GM12878 (cell line): ENCODE measurements at regions not wholly inside any gene's neighbourhood (a gene's known extent, or its start where the extent isn't known, plus 50 kb on each side); places are given as distances from the start of the nearest gene placed in this dataset.

Experiments
- ASH2L ChIP-seq: fragments of 300-600, 200-600 bp; sonication (generic); IDR thresholded peaks from 2 replicates; pipeline ENCODE4 v1.6.1; 2017; ENCODE audit warnings: low read depth, mild to moderate bottlenecking, borderline replicate concordance
- BRCA1 ChIP-seq: IDR thresholded peaks from 2 replicates; pipeline ENCODE4 v1.6.1; 2011; ENCODE audit warnings: low read depth, low read length, improper control_type of control experiment
- EGR1 ChIP-seq, 2 experiments: IDR thresholded peaks; 1 replicate in 1 of 2; 2 replicates in 1 of 2; pipeline ENCODE4 v1.6.1; 2011 to 2012; ENCODE audit warnings: low read depth in 2 of 2, low read length in 2 of 2, borderline replicate concordance in 1 of 2, mild to moderate bottlenecking in 1 of 2, moderate library complexity in 1 of 2
- ELK1 ChIP-seq: IDR thresholded peaks from 2 replicates; pipeline ENCODE4 v1.6.1; 2012; ENCODE audit warnings: low read depth, low read length, improper control_type of control experiment
- EZH2 ChIP-seq: IDR thresholded peaks from 2 replicates; pipeline ENCODE4 v1.6.1; 2012; ENCODE audit warnings: low read depth, mild to moderate bottlenecking, control low read depth, inconsistent platforms, low read length, borderline replicate concordance; ENCODE audit not compliant: control insufficient read depth
- FOS ChIP-seq: IDR thresholded peaks from 3 replicates; pipeline ENCODE4 v1.6.1; 2011; ENCODE audit warnings: borderline replicate concordance; ENCODE audit not compliant: insufficient read length; ENCODE audit errors: extremely low read depth
- JUNB ChIP-seq: IDR thresholded peaks from 2 replicates; pipeline ENCODE4 v1.6.1; 2016; ENCODE audit warnings: antibody characterized with exemption, mild to moderate bottlenecking
- NFIC ChIP-seq: IDR thresholded peaks from 2 replicates; pipeline ENCODE4 v1.6.1; 2012; ENCODE audit warnings: low read depth, mild to moderate bottlenecking, inconsistent platforms, low read length, moderate library complexity
- POLR2A ChIP-seq: IDR thresholded peaks from 2 replicates; pipeline ENCODE4 v1.6.1; 2011; ENCODE audit warnings: low read depth, mild to moderate bottlenecking, low read length
- RAD21 ChIP-seq: IDR thresholded peaks from 2 replicates; pipeline ENCODE4 v1.6.1; 2011; ENCODE audit warnings: mild to moderate bottlenecking, low read depth, low read length, moderate library complexity; ENCODE audit not compliant: insufficient read depth
- RCOR1 ChIP-seq: conservative IDR thresholded peaks from 2 replicates; pipeline ENCODE4 v1.6.1; 2012; ENCODE audit warnings: low read depth, low read length, improper control_type of control experiment
- TF ChIP-seq, protein P1 (sequence below), 3 experiments: IDR thresholded peaks in 2 of 3; conservative IDR thresholded peaks in 1 of 3; 2 replicates each; pipeline ENCODE4 v1.5.1; 2011; ENCODE audit warnings: low read depth in 3 of 3, low read length in 3 of 3, mild to moderate bottlenecking in 3 of 3, control low read depth in 2 of 3, moderate library complexity in 2 of 3, inconsistent platforms in 1 of 3, mixed read lengths in 1 of 3; ENCODE audit not compliant: control insufficient read depth in 2 of 3, insufficient read depth in 1 of 3; ENCODE audit errors: extremely low read depth in 1 of 3

- TF ChIP-seq EZH2 (no peak), EGR1 (IDR thresholded peaks at IDR 0.05; ENCODE audit: borderline replicate concordance in 1 of 2, low read depth in 2 of 2, low read length in 2 of 2) (no peak), RAD21 (no peak), RCOR1 (no peak), FOS (no peak), BRCA1 (no peak), NFIC (no peak), ELK1 (no peak), ASH2L (no peak), JUNB (no peak), POLR2A (no peak)
- TF ChIP-seq, protein P1, sequence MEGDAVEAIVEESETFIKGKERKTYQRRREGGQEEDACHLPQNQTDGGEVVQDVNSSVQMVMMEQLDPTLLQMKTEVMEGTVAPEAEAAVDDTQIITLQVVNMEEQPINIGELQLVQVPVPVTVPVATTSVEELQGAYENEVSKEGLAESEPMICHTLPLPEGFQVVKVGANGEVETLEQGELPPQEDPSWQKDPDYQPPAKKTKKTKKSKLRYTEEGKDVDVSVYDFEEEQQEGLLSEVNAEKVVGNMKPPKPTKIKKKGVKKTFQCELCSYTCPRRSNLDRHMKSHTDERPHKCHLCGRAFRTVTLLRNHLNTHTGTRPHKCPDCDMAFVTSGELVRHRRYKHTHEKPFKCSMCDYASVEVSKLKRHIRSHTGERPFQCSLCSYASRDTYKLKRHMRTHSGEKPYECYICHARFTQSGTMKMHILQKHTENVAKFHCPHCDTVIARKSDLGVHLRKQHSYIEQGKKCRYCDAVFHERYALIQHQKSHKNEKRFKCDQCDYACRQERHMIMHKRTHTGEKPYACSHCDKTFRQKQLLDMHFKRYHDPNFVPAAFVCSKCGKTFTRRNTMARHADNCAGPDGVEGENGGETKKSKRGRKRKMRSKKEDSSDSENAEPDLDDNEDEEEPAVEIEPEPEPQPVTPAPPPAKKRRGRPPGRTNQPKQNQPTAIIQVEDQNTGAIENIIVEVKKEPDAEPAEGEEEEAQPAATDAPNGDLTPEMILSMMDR (IDR thresholded peaks at IDR 0.05 in 2 of 3, conservative IDR thresholded peaks at IDR 0.05 in 1 of 3; ENCODE audit: control insufficient read depth in 2 of 3, extremely low read depth in 1 of 3, insufficient read depth in 1 of 3, low read depth in 3 of 3, low read length in 3 of 3) = no peak
Observed at GRCh38 chr4:80139671-80140070, 57.6 kb upstream of the PRDM8 start.
